ENCODE measurements at regions not wholly inside any gene's neighbourhood (a gene's known extent, or its start where the extent isn't known, plus 50 kb on each side); places are given as distances from the start of the nearest gene placed in this dataset.
"Not testable (repeated sequence)": the region's sequence is repeated elsewhere in the genome, so short reads cannot be mapped to it uniquely, and the experiment has no call there.

GRCh38 chr1:181260994-181261393 is 172.5 kb downstream of the IER5 start:
- DNase-seq: no peak

GRCh38 chr1:181262069-181262468 is 173.6 kb downstream of the IER5 start:
- no peak for DNase-seq

- DNase-seq: no peak
These were observed 174.9 kb downstream of the IER5 start for GRCh38 chr1:181263444-181263843.

GRCh38 chr1:181264821-181265220 is 176.3 kb downstream of the IER5 start:
- DNase-seq: no peak

- DNase-seq: no peak
These were observed 196.5 kb downstream of the IER5 start for GRCh38 chr1:181284978-181285377.

- no peak for DNase-seq
These were observed 188.1 kb upstream of the CACNA1E start for GRCh38 chr1:181295217-181295616.

- DNase-seq: no peak
These were observed 187.1 kb upstream of the CACNA1E start for GRCh38 chr1:181296180-181296579.

GRCh38 chr1:181308098-181308497 is 175.2 kb upstream of the CACNA1E start:
- DNase-seq: no peak

GRCh38 chr1:181310560-181310959 is 172.8 kb upstream of the CACNA1E start:
- no peak for DNase-seq

GRCh38 chr1:181312946-181313345 is 170.4 kb upstream of the CACNA1E start:
- no peak for DNase-seq

GRCh38 chr1:181313466-181313865 is 169.9 kb upstream of the CACNA1E start:
- DNase-seq: no peak

- no peak for DNase-seq
These were observed 169.3 kb upstream of the CACNA1E start for GRCh38 chr1:181314010-181314409.

- DNase-seq: no peak
These were observed 168.4 kb upstream of the CACNA1E start for GRCh38 chr1:181314959-181315358.

GRCh38 chr1:181317261-181317930 is 165.9 kb upstream of the CACNA1E start:
- DNase-seq: no peak

GRCh38 chr1:181318022-181318857 is 165.1 kb upstream of the CACNA1E start:
- DNase-seq: no peak

- DNase-seq: no peak
These were observed 164.5 kb upstream of the CACNA1E start for GRCh38 chr1:181318858-181319235.

GRCh38 chr1:181319907-181320306 is 163.4 kb upstream of the CACNA1E start:
- no peak for DNase-seq

GRCh38 chr1:181324797-181325616 is 158.3 kb upstream of the CACNA1E start:
- DNase-seq: peak; percentile 5

GRCh38 chr1:181325765-181326164 is 157.6 kb upstream of the CACNA1E start:
- DNase-seq: not testable (repeated sequence)

- DNase-seq: no peak
These were observed 157.0 kb upstream of the CACNA1E start for GRCh38 chr1:181326348-181326747.

GRCh38 chr1:181327796-181328195 is 155.5 kb upstream of the CACNA1E start:
- no peak for DNase-seq

GRCh38 chr1:181334724-181335123 is 148.6 kb upstream of the CACNA1E start:
- no peak for DNase-seq

GRCh38 chr1:181335631-181336030 is 147.7 kb upstream of the CACNA1E start:
- no peak for DNase-seq

Measured in activated effector memory CD4-positive, alpha-beta T cell treated with Interleukin-2 at 50 U/mL for 16 hours (primary cell).